ENCODE measurements at regions not wholly inside any gene's neighbourhood (a gene's known extent, or its start where the extent isn't known, plus 50 kb on each side); places are given as distances from the start of the nearest gene placed in this dataset.

DNA sequence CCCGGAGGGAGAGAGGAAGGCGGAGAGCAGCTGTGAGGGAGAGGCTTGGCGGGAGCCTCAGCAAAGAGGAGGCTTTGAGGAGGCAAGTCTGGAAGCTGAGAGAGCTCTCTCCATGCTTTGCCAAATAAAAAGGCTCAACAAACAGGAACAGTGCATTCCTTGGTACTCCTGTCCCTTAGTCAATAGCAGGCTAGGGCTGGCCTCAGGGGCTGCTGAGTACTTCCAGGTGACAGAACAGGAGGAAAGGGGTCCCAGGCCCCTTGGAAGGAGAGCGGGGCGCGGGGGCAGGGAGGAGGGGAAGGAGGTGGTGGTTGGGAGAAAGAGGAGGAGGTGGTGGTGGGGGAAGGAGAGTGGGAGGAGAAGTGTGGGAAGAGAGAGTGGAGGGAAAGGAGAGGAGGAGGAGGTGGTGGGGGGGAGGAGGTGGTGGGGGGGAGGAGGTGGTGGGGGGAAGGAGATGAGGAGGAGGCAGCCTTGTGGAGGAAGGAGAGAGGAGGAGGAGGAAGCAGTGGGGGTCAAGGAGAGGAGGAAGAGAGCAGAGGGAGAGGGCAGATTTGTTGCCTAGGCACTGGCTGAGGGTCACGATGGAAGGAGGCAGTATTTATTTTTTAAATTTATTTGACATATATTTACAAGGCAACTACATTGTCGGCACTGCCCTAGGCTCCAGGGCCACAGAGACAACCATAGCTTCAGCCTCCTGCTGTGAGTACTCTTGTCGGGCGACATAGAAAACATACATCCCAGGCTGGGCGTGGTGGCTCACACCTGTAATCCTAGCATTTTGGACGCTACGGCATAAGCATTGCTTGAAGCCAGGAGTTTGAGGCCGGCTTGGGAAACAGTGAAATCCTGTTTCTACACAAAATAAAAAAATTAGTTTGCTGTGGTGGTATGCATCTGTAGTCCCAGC, 74.2 kb upstream of the ZBED5 start:
- peaks cover 72% of the 10 kb centered on the region for H3K27me3 Mint-ChIP-seq (ENCODE audit: low read depth)
- H3K36me3 Mint-ChIP-seq (ENCODE audit: low read depth), result no peaks in the 10 kb centered on the region
- no peaks in the 10 kb centered on the region for H3K9me3 Mint-ChIP-seq
- H3K4me1 Mint-ChIP-seq (ENCODE audit: low read depth), result peaks cover 16% of the 10 kb centered on the region
- no peak overlapping the region for H3K27ac Mint-ChIP-seq
- peak overlapping the region; percentile 81 for H3K4me3 Mint-ChIP-seq

DNA sequence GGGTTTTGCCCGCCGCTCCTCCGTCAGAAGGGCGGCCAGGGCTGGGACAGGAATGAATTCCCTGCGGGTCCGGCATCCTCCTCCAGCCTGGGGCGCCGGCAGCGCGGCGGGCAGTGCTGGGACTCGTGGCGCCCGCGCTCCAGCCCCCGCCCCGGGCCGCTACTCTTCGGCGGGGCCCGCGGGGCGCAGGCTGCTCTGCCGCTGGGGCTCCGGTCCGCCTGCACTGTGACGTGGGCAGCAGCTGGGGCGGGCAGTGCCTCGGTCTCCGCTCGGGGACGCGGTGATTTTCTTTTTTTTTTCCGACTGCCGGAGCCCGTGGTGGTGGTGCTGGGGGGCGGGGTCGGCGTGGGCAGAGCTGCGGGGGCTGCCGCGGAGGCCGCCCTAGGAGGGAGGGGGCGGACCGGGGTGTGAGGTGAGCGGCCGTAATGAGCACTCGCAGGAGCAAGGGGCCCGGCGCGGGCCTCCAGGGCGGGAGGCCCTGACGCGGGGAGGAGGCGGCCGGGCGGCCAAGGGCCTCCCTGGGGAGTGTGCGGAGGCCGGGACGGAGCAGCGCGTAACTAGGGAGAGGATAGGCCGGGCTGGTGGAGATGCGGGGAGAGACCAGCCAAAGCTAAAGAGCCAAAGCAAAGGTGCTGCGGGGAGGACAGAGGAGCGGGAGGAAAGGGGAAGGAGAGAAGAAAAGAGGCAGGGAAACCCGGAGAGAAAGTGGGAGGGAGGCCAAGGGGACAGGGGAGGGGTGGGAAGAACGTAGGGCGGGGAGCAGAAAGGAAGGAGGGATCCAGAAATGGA, 73.3 kb upstream of the ZBED5 start:
- Mint-ChIP-seq H3K4me3 (peak overlapping the region; percentile 81), H3K9me3 (no peaks in the 10 kb centered on the region), H3K4me1 (ENCODE audit: low read depth) (peaks cover 16% of the 10 kb centered on the region), H3K27me3 (ENCODE audit: low read depth) (peaks cover 77% of the 10 kb centered on the region), H3K36me3 (ENCODE audit: low read depth) (no peaks in the 10 kb centered on the region), H3K27ac (no peak overlapping the region)

DNA sequence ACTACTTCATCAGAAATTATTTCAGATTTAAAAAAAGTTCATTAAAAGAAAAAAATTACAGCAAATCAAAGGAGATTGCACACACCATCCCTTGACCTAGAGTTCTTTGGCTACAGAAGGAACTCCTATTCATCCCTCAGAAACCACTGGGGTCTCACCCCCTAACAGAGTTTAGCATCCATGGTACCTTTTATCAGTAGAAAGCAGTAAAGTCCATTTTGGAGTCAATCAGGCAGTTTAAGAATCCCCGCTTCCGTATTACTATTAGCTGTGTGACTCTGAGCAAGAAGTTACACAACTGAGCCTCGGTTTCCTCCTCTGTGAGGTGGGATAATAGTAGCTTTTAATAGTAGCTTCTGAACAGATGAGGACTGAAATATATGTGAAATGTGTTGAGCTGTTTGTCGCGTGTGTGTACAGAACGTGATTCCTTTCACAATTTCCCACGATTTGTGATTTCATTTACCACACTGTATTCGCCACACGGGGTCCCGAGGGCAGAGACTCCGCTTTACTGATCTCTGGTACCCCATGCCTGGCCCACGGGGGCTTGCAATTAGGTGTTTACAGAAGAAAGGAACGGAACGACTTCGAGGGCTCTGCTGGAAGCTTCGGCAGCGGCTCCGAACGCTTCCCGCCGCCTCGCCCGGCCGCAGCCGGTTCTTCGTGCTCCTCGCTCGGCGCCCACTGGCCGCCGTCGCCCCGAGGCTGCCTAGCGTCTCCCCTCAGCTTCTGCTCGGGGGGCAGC, 72.5 kb upstream of the ZBED5 start:
- Mint-ChIP-seq H3K36me3 (ENCODE audit: low read depth) (no peaks in the 10 kb centered on the region), H3K27ac (no peak overlapping the region), H3K9me3 (no peaks in the 10 kb centered on the region), H3K27me3 (ENCODE audit: low read depth) (peaks cover 72% of the 10 kb centered on the region), H3K4me3 (peak overlapping the region; percentile 69), H3K4me1 (ENCODE audit: low read depth) (peaks cover 16% of the 10 kb centered on the region)

DNA sequence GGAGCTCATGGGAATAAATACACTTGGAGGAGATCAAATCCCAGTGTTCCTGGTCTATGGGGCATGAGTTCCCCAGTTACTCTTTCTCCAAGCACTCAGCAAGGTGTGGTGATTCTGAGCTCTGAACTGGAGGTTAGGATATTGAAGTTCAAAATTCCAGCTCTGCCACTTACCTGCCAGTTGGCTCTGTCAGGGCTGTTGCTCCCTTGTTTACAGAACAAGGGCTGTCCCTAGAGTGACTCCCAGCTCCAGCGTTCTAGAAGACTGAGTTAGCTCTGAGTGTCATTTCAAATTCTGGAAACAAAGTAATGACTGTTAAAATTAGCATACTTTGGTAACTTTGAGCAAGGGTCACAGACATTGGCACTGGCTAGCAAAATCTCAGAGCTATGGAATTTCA, 69.7 kb upstream of the ZBED5 start:
- H3K4me3 Mint-ChIP-seq, result no peak overlapping the region
- peaks cover 51% of the 10 kb centered on the region for H3K27me3 Mint-ChIP-seq (ENCODE audit: low read depth)
- H3K27ac Mint-ChIP-seq, result no peak overlapping the region

DNA sequence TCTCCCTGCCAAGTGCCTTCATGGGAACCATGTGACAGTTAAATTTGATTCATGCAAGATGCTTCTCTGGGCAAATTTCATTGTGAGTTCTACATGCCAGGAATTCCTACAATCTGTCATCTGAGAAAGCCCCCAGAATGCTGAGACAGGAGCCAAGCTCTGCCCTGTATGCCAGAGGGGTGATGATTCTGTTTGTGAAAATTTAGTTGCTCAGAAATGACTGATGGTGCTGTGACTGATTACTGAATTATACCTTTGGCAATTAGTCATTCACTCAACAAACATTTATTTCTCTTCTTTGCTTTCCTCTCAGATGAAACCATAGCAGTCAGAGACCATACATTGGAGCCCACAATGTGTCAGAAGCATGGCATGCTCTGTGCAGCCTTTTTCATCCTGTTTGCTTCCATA, 69.0 kb upstream of the ZBED5 start:
- Mint-ChIP-seq H3K27me3 (ENCODE audit: low read depth) (peaks cover 44% of the 10 kb centered on the region), H3K36me3 (ENCODE audit: low read depth) (no peaks in the 10 kb centered on the region), H3K4me3 (no peak overlapping the region), H3K9me3 (no peaks in the 10 kb centered on the region), H3K27ac (no peak overlapping the region), H3K4me1 (ENCODE audit: low read depth) (peaks cover 7% of the 10 kb centered on the region)

More for the DNA sequence above, 69.7 kb upstream of the ZBED5 start:
- Mint-ChIP-seq H3K9me3 (no peaks in the 10 kb centered on the region), H3K4me1 (ENCODE audit: low read depth) (peaks cover 7% of the 10 kb centered on the region), H3K36me3 (ENCODE audit: low read depth) (no peaks in the 10 kb centered on the region)

DNA sequence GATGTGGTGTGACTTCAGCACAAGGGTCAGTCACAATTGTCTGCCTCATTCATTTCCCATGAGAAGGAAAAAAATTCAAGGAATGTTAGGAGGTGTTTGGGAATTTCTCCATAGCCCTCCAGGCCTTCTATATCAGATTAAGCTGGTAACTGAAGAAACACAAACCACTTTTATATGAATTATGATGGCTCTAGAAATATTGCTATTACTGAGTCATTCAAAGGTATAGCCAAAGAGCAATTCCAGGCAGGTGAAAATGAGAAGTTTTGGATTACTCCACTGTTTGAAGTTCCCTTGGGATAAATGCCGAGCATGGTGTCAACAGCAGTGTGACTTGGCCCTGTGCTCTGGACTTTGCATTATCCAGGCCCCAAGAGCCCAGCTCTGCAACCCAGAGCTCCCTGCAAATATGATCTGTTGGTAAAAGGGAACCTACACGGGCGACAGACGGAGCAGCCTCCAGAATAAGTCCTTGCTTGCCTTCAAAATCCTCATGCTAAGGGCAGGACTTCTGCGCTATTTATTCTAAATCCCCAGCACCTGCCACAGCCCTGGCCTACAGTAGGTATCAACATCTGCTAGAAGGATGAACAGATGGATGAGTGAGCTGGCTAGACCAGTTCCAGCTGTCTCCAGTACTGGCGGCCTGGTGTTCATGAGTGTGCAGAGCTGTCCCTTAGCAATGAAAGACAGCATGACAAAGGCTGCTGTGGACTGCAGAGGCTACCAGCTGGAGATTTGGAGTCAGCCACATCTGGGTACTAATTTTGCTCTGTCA, 67.5 kb upstream of the ZBED5 start:
- H3K27me3 Mint-ChIP-seq (ENCODE audit: low read depth), result peaks cover 34% of the 10 kb centered on the region
- H3K4me1 Mint-ChIP-seq (ENCODE audit: low read depth), result peaks cover under 1% of the 10 kb centered on the region
- H3K9me3 Mint-ChIP-seq, result no peaks in the 10 kb centered on the region

DNA sequence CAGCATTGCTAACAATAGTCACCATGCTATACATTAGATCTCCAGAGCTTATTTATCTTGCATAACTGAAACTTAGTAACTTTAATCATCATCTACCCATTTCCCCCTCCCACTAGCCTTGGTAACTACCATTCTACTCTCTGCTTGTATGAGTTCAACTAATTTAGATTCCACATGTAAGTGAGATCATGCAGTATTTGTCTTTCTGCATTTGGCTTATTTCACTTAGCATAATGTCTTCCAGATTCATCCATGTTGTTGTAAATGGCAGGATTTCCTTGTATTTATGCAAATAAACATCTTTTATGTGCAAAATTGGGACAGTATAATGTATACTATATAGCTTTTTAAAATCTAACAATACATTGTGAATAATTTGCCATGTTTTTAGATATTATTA, 66.0 kb upstream of the ZBED5 start:
- Mint-ChIP-seq H3K27me3 (ENCODE audit: low read depth) (peaks cover 21% of the 10 kb centered on the region), H3K27ac (no peak overlapping the region), H3K4me3 (no peak overlapping the region), H3K36me3 (ENCODE audit: low read depth) (no peaks in the 10 kb centered on the region), H3K4me1 (ENCODE audit: low read depth) (no peaks in the 10 kb centered on the region), H3K9me3 (no peaks in the 10 kb centered on the region)

More for the DNA sequence above, 67.5 kb upstream of the ZBED5 start:
- Mint-ChIP-seq H3K36me3 (ENCODE audit: low read depth) (no peaks in the 10 kb centered on the region), H3K4me3 (no peak overlapping the region), H3K27ac (no peak overlapping the region)

DNA sequence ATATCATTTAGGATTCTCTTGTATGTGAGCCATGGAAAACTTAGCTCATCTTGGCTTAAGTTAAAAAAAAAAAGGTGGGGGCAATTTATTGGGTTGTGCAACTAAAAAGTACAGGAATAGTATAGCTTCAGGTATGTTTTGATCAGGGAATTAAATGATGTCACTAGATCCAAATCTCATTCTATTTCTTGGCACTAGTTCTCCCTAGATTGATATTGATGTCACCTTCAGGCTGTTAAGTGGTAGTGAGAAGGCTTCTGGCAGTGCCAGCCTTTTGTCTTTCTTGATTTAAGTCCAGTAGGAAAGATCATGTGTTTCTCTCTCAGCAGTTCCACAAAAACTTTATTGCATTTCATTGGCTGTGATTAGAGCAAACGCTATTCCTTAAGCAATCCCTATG, 65.0 kb upstream of the ZBED5 start:
- no peak overlapping the region for H3K27ac Mint-ChIP-seq
- H3K9me3 Mint-ChIP-seq, result peaks cover 9% of the 10 kb centered on the region
- no peak overlapping the region for H3K4me3 Mint-ChIP-seq
- H3K4me1 Mint-ChIP-seq (ENCODE audit: low read depth), result no peaks in the 10 kb centered on the region
- H3K36me3 Mint-ChIP-seq (ENCODE audit: low read depth), result peaks cover 2% of the 10 kb centered on the region
- H3K27me3 Mint-ChIP-seq (ENCODE audit: low read depth), result peaks cover 14% of the 10 kb centered on the region

DNA sequence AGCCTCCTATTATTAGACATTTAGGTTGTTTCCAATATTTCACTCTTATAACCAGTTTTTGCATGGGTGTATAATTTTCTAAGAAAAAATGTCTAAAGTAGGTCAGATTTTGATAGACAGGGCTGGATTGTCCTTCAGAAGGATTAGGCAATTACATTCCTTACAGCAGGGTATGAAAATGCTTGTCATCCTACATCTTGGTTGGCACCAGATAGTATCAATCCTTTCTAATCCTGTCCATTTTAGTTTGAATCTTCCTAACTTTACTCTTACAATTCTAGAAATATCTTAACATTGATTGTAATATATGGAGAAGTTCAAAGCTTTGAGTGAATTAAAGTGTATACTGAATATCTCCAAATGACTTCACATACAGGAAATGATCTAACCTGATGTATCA, 63.0 kb upstream of the ZBED5 start:
- H3K27ac Mint-ChIP-seq, result no peak overlapping the region
- peaks cover 21% of the 10 kb centered on the region for H3K9me3 Mint-ChIP-seq
- peaks cover 2% of the 10 kb centered on the region for H3K36me3 Mint-ChIP-seq (ENCODE audit: low read depth)
- no peaks in the 10 kb centered on the region for H3K4me1 Mint-ChIP-seq (ENCODE audit: low read depth)
- H3K4me3 Mint-ChIP-seq, result no peak overlapping the region
- H3K27me3 Mint-ChIP-seq (ENCODE audit: low read depth), result peaks cover 4% of the 10 kb centered on the region

DNA sequence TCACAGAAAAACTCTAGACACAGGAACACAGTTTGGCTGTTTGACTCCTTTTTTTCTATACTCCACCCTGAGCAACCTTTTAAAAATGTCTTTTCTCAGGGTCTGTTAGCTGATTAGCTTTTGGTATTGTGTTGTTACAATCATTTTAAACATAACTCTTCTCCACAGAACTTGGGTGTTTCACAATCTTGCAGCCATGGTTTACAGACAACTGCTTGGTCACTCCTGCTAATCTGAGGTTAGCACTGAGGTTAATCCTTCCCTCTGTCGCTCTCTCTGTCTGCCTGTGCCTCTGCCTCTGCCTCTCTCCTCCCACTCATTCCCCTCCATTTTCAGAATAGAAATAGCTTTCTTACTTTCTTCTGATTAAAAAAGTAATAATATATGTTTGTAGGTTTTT, 62.4 kb upstream of the ZBED5 start:
- no peak overlapping the region for H3K4me3 Mint-ChIP-seq
- H3K27me3 Mint-ChIP-seq (ENCODE audit: low read depth), result peaks cover 4% of the 10 kb centered on the region
- H3K27ac Mint-ChIP-seq, result no peak overlapping the region
- H3K9me3 Mint-ChIP-seq, result peaks cover 21% of the 10 kb centered on the region
- no peaks in the 10 kb centered on the region for H3K4me1 Mint-ChIP-seq (ENCODE audit: low read depth)
- H3K36me3 Mint-ChIP-seq (ENCODE audit: low read depth), result peaks cover 2% of the 10 kb centered on the region

DNA sequence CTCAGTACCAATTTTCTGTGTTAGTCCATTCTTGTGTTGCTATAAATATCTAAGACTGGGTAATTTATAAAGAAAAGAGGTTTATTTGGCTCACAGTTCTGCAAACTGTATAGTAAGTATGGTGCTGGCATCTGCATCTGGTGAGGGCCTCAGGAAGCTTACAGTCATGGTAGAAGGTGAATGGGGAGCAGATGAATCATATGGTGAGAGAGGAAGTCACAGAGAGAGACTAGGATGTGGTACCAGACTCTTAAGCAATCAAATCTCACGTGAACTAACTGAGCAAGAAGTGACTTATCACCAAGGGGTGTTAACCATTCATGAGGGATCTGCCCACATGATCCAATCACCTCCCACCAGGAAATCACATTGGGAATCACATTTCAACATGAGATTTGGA, 60.8 kb upstream of the ZBED5 start:
- Mint-ChIP-seq H3K27ac (no peak overlapping the region), H3K4me3 (no peak overlapping the region), H3K4me1 (ENCODE audit: low read depth) (no peaks in the 10 kb centered on the region), H3K27me3 (ENCODE audit: low read depth) (peaks cover 6% of the 10 kb centered on the region), H3K9me3 (peaks cover 21% of the 10 kb centered on the region), H3K36me3 (ENCODE audit: low read depth) (peaks cover 2% of the 10 kb centered on the region)

DNA sequence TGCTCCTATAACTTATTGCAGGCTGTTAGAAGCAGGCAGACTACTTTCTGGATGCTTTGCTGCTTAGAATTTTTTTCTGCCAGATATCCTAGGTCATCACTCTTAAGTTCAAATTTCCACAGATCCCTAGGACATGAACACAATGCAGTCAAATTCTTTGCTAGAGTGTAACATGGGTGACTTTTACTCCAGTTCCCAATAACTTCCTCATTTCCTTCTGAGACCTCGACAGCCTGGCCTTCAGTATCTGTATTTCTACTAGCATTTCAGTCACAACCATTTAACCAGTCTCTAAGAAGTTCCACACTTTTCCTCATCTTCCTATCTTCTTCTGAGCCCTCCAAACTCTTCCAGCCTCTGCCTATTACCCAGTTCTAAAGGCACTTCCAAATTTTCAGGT, 60.4 kb upstream of the ZBED5 start:
- no peak overlapping the region for H3K4me3 Mint-ChIP-seq
- H3K27me3 Mint-ChIP-seq (ENCODE audit: low read depth), result peaks cover 5% of the 10 kb centered on the region
- peaks cover 2% of the 10 kb centered on the region for H3K36me3 Mint-ChIP-seq (ENCODE audit: low read depth)
- H3K9me3 Mint-ChIP-seq, result peaks cover 21% of the 10 kb centered on the region
- no peak overlapping the region for H3K27ac Mint-ChIP-seq
- H3K4me1 Mint-ChIP-seq (ENCODE audit: low read depth), result no peaks in the 10 kb centered on the region

DNA sequence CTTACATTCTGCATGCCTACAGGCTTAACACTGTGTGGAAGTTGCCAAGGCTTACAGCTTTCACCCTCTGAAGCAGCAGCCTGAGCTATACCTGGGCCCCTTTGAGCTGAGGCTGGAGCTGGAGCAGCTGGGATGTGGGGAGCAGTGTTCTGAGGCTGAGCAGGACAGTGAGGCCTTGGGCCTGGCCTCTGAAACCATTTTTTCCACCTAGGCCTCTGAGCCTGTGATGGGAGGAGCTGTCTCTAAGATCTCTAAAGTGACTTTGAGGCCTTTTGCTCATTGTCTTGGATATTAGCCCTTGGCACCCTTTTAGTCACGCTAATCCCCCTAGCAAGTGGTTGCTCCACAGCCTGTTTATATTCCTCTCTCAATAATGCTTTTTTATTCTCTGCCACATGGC, 59.9 kb upstream of the ZBED5 start:
- Mint-ChIP-seq H3K27ac (no peak overlapping the region), H3K4me3 (no peak overlapping the region), H3K4me1 (ENCODE audit: low read depth) (no peaks in the 10 kb centered on the region), H3K36me3 (ENCODE audit: low read depth) (peaks cover 2% of the 10 kb centered on the region), H3K9me3 (peaks cover 21% of the 10 kb centered on the region), H3K27me3 (ENCODE audit: low read depth) (peaks cover 5% of the 10 kb centered on the region)

DNA sequence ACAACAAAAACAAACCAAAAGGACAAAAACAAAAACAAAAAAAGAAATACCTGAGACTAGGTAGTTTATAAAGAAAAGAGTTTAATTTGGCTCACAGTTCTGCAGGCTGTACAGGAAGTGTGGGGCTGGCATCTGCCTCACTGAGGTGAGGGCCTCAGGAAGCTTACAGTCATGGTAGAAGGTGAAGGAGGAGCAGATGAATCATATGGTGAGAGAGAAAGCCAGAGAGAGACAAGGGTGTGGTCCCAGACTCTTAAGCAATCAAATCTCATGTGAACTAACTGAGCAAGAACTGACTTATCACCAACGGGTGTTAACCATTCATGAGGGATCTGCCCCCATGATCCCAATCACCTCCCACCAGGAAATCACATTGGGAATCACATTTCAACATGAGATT, 58.8 kb upstream of the ZBED5 start:
- peaks cover 21% of the 10 kb centered on the region for H3K9me3 Mint-ChIP-seq
- H3K36me3 Mint-ChIP-seq (ENCODE audit: low read depth), result peaks cover 2% of the 10 kb centered on the region
- H3K27ac Mint-ChIP-seq, result no peak overlapping the region
- peaks cover 6% of the 10 kb centered on the region for H3K27me3 Mint-ChIP-seq (ENCODE audit: low read depth)
- H3K4me1 Mint-ChIP-seq (ENCODE audit: low read depth), result no peaks in the 10 kb centered on the region
- no peak overlapping the region for H3K4me3 Mint-ChIP-seq
